ENCODE measurements at regions not wholly inside any gene's neighbourhood (a gene's known extent, or its start where the extent isn't known, plus 50 kb on each side); places are given as distances from the start of the nearest gene placed in this dataset.

GRCh38 chr9:134987906-134988700 is 70.4 kb upstream of the FCN1 start:
- DNase-seq = no peak

DNA sequence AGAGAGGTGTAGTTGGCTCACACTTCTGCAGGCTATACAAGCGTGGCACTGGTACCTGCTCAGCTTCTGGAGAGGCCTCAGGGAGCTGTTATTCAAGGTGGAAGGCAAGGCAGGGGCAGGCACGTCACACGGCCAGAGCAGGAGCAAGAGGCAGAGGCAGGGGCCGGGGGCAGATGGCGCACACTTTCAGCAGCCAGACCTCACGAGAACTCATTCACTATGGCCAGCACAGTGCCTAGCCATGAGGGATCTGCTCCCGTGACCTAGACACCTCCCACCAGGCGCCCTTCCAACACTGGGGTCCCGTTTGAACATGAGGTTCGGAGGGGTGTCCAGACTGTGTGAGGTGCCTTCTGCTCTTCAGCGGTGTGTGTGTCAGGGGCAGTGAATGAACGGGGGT is 71.0 kb upstream of the FCN1 start:
- no peak for DNase-seq

DNA sequence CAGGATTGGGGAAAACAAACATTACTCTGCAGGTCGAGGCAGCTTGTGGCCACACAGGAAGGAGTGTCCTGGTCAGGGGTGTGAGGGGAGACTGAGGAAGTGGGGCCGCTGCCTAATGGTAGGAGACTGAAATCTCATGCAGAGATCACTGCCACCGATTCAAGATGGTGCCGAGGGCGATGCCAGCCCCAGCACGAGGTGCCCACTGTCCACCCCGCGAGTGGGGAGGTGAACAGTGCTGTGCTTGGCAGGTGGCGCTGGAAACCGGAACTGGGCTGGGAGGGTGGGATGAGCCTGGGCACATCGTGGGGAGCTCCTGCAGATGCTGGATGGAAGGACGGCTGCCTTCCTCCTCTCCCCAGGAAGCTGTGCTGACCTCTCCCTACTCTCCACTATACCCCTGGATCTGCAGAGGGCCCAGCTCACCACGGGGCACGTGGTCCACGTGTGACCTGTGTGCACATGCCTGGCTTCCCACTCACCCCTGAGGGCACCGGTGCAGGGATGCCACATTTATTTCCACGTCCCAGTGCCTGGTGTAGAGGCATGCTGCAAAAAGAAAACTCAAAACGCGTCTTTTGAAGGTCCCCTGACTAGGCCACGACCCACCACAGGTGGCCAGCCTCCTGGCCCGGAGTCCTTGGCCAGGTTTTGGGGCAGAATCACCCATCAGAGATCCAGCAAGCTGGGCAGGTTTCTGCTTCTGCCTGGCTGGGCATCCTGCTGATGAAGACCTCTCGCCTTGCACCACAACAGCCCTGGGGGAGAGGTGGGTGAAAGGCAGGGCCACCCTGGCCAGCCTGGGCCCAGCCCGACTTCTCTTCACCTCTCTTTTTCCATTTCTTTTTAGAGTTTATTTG is 71.7 kb upstream of the FCN1 start:
- DNase-seq = no peak

GRCh38 chr9:134991808-134992754 is 74.4 kb upstream of the FCN1 start:
- no peak for DNase-seq

DNA sequence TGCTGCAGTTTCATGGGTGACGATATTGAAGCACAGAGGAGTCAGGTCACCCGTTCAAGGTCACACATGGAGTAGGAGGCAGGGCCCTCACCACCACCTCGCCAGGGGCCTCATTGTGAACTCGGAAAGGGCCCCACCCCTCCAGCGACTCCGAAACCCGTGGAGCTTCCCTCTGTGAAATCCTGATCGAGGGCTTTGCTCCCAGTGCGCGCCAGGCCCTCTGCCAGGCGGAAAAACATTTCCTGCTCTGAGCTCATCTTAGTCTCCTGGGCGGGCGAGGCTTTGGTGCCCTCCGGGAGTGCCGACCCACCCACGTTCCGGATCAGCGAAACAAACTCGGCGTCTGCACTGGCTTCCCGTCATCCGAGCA is 75.0 kb upstream of the FCN1 start:
- DNase-seq = no peak

GRCh38 chr9:134993416-134993815 is 75.7 kb upstream of the FCN1 start:
- no peak for DNase-seq

- no peak for DNase-seq
Observed at GRCh38 chr9:134993996-134994720, 76.4 kb upstream of the FCN1 start.

DNA sequence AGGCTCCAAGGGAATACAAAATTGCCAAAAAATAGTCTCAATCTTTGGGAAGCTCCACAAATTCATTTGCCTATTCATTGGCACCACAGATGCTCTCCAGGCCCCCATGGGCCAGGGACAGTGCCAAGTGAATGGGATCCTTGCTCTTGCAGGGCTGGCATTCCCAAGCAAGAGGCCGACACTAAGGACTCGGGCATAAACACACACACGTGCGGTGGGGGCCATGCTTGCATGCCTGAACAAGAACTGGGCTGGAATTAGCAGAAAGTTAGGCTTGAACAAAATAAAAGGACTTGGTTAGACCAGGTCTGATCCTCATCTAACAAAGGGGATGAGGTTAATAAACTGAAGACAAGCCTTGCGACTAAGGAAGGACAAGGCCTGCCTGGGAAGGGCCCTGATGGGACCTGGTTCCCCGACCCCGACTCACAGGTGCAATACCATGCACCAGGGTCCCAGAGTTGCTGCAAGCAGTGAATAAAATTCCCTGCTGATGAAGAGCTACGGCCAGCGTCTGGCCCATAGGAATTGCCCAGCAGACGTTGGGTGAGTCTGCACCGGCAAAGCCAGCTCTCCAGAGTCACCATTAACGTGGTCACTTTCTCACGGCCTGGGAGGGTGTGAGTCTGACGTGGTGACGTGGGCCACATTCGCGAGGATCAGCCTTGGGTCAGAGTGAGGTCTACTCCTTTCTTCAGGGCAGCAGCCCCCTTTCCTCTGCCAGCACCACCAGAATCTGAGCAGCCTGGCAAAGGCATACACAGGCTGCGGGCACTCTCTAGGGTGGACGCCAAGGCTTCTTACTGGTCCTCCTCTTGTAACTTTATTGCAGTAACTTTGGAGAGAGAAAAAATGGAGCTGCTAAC is 77.4 kb upstream of the FCN1 start:
- no peak for DNase-seq

DNA sequence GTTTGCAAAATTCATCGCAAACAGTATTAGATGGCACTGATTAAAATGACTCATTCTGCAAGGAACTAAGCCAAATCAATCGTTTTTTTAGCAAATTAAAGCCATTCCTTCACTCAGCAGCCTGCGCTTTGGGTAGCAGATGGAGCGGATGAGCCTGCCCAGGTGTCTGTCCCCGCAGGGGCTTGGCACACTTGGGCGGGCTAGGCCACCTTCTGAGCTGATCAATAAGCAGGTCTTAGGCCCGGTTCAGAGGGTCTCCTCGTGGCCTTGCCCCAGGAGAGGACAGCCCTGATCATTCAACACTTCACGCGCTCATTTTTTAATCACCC is 78.0 kb upstream of the FCN1 start:
- DNase-seq = no peak

DNA sequence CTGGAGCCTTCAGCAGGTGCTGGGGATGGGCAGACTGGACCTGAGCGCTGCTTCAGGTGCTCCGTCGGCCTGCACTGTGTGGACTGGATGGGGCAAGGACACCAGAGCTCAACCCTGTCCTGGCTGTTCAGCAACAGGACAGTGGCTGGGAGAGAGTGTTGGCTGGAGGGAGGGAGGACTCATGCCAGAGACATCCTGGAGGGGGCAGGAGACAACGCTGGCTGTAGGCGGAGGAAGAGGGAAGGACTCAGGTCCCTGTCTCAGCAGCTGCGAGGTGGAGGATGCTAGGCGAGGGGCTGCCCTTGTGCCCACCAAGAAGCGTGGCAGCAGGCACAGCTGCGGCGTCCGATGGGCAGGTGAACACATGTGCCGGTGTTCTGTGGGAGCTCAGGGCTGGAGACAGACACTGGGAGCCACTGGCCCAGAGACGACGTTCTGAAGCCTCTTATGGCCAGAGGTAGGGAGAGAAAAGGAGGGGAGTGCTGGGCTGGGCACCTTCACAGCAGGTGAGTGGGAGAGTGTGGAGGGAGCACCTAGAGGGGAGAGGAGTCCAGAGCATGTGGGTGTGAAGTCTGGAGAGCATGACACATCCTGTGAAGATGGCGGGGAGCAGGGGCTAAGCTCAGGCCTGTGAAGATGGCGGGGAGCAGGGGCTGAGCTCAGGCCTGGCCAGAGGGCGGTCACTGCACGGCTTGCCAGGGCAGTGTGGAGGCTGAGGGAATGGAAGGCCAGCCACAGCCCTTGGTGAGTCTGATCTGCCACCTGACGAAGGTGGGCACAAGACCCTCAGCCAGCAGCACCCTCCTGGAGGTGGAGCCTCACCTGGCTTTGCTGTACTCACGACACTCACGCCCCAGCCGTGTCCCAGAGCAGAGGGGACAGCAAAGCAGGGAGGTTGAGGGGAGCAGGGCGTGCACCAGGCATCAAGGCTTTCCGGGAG is 79.1 kb upstream of the FCN1 start:
- no peak for DNase-seq

- no peak for DNase-seq
Observed at GRCh38 chr9:135000647-135001245, 83.0 kb upstream of the FCN1 start.

DNA sequence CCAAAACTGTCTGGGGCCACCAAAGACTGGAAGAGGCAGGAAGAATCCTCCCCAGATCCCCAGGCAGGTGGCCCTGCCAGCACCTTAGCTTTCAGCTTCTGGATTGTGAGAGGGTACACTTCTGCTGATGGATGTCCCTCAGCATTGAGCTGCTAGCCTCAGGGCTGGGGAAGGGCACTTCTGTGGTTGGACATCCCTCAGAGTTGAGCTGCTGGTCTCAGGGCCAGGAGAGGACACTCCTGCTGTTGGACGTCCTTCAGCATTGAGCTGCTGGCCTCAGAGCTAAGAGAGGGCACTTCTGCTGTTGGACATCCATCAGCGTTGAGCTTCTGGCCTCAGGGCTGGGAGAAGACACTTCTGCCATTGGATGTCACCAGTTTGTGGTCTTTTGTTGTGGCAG is 83.8 kb upstream of the FCN1 start:
- no peak for DNase-seq

GRCh38 chr9:135002336-135002735 is 84.6 kb upstream of the FCN1 start:
- no peak for DNase-seq

GRCh38 chr9:135002802-135003201 is 84.7 kb upstream of the OLFM1 start:
- DNase-seq = no peak

- no peak for DNase-seq
Observed at GRCh38 chr9:135004772-135005171, 82.7 kb upstream of the OLFM1 start.

- no peak for DNase-seq
Observed at GRCh38 chr9:135006911-135007570, 80.4 kb upstream of the OLFM1 start.

GRCh38 chr9:135007601-135008000 is 79.9 kb upstream of the OLFM1 start:
- no peak for DNase-seq

DNA sequence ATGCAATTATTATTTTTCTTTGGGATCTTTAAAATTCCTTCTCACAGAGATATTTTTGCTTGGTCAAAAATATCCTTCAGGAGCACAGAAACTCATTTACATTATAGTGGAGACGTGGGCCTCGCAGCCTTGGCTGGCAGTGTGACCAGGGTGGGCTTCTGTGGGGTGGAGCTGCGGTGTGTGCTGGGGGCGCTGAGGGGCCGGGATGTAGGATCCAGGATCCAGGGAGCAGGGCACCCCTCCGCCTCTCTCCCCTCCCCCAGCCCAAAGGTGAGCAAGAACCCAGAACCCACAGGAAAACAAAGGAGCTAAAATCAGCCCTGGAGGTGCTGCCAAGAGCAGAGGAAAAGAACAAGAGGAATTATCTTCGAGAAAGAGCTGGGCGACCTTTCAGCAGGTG is 79.1 kb upstream of the OLFM1 start:
- DNase-seq = no peak

DNA sequence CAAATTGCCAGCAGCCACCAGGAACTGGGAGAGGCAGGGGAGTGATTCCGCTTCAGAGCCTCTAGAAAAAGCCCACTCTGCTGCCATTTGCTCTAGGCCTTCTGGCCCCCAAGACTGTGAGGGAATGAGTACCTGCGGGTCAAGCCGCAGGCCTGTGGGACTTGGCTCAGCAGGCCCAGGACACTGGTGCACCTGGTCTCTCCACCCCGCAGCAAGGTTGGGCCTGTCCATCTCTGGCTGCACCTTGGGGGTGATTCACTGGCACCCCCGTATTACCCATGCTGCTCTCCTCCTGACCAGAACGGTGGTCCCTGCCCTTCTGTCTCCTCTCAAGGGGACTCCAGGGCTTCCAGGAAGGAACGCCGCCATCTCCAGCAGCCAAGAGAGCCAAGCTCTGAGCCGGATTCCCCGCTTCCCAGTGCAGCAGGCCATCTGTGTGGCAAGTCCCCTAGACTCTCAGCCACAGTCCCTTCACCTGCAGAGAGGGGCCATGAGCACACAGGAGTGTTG is 78.4 kb upstream of the OLFM1 start:
- DNase-seq = no peak
